MM.1S (cell line): ENCODE measurements at regions not wholly inside any gene's neighbourhood (a gene's known extent, or its start where the extent isn't known, plus 50 kb on each side); places are given as distances from the start of the nearest gene placed in this dataset.

Experiments
- EZH2 ChIP-seq: fragments of 300-600 bp; sonication (generic); optimal IDR thresholded peaks from 2 replicates; pipeline ENCODE3; 2017; ENCODE audit warnings: low read depth, mild to moderate bottlenecking, antibody characterized with exemption, low read length, mixed read lengths
- TF ChIP-seq, protein P1 (sequence below): fragments of 300-600 bp; sonication (generic); IDR thresholded peaks from 2 replicates; pipeline ENCODE4 v1.5.1; 2016; ENCODE audit warnings: antibody characterized with exemption, low read length, mixed read lengths

DNA sequence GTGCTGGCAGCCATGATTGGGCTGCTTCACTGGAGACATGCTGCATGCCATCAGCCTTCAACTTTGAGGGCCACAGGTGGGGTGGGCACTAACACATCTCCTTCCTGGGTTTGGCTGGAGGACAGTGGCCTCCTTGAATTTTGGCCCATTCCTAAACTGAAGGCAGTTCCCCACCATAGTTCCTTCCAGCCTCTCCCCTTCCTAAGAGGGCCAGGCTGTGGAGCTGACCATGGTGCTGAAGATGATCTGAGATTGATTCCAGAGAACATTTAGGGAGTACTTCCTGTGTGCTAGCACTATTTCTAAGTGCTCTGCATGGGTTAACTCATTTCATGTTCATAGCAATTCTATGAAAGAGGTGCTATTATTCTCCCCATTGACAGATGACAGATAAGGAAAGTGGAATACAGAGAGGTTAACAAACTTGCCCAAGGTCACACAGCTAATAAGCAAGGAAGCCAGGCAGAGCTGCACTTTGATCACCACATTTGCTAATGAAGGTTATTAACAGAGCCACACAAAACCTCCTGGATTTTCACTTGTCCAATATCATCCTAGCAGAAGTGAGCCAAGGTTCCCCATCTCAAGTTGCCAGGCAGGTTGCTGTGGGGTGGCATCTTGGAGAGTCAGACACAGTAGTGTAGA is 175.3 kb downstream of the ZIC5 start:
- TF ChIP-seq, protein P1, sequence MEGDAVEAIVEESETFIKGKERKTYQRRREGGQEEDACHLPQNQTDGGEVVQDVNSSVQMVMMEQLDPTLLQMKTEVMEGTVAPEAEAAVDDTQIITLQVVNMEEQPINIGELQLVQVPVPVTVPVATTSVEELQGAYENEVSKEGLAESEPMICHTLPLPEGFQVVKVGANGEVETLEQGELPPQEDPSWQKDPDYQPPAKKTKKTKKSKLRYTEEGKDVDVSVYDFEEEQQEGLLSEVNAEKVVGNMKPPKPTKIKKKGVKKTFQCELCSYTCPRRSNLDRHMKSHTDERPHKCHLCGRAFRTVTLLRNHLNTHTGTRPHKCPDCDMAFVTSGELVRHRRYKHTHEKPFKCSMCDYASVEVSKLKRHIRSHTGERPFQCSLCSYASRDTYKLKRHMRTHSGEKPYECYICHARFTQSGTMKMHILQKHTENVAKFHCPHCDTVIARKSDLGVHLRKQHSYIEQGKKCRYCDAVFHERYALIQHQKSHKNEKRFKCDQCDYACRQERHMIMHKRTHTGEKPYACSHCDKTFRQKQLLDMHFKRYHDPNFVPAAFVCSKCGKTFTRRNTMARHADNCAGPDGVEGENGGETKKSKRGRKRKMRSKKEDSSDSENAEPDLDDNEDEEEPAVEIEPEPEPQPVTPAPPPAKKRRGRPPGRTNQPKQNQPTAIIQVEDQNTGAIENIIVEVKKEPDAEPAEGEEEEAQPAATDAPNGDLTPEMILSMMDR, result no peak
- no peak for TF ChIP-seq EZH2
